CD4-positive, alpha-beta T cell treated with Interleukin-2 at 100 ng/mL for 4 hours (primary cell): ENCODE measurements at regions not wholly inside any gene's neighbourhood (a gene's known extent, or its start where the extent isn't known, plus 50 kb on each side); places are given as distances from the start of the nearest gene placed in this dataset.
"Not testable (repeated sequence)": the region's sequence is repeated elsewhere in the genome, so short reads cannot be mapped to it uniquely, and the experiment has no call there.

Source experiments
- DNase-seq: peaks from one replicate; pipeline ENCODE4 v3.0.0-alpha.2; 2020; ENCODE audit warnings: low spot score

DNA sequence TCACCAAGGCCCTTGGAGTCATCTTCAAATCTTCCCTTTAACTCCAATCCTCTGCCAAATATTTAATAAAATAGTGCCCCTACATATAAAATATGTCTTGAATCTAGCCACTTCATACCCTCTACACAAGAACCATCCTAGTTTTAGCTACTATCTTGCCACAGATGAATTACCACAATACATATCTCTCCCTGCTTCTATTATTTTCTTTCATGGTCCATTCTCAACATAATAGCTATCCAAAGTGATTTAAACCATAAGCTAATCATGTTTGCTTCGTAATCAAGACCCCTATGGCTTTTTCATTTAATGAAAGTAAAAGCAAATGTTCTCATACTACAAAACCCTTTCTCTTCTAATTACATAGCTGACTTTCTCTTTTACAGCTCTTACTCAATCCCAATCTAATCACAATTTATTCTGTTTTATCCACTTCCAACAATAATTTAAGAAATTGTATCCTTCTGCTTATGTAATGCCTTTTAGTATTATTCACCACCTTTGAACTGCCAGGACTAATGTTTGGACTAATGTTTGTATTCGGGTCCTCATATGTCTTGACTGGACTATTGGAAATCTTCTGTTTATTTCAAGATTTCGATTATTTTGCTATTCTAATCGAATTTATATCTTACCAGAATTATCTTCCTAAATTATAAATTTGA is 412.0 kb downstream of the SLITRK1 start:
- DNase-seq = no peak

DNA sequence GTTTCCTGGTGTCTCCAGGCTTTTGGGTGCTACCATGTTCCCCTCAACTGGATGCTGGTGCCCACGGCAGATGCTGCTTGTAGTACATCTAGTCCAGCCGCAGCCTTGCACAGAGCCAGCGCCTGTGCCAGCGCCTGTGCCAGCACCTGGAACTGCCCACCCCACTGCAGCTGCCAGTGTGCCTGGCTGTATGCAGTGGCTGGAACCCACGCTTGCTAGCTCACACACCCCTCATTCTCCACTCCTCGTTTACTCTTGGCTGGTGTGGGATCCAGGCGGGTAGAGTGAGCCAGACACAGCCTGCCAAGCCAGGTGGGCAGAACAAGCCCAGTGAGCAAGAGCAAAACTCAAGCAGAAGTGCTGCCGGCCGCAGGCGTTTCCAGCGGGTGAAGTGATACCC is 428.6 kb downstream of the SLITRK1 start:
- no peak for DNase-seq

DNA sequence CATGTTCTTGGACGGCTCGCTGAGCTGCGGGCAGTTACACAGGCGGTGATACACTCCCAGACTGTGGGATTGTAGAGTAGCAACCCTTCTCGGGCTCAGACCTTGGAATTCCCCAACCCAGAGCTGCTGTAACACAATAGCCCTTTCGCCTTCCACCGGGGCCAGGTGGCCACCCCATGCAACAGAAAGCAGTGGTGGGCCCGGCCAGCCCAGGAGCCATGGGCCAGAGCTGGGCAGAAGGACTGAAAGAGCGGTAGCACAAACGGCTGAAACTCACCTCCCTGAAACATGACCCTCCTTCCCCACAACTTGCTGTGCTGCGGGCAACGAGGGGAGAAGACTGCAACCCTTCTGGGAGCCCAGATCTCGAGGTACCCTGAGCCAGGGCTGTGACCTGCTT is 429.0 kb downstream of the SLITRK1 start:
- DNase-seq = no peak

DNA sequence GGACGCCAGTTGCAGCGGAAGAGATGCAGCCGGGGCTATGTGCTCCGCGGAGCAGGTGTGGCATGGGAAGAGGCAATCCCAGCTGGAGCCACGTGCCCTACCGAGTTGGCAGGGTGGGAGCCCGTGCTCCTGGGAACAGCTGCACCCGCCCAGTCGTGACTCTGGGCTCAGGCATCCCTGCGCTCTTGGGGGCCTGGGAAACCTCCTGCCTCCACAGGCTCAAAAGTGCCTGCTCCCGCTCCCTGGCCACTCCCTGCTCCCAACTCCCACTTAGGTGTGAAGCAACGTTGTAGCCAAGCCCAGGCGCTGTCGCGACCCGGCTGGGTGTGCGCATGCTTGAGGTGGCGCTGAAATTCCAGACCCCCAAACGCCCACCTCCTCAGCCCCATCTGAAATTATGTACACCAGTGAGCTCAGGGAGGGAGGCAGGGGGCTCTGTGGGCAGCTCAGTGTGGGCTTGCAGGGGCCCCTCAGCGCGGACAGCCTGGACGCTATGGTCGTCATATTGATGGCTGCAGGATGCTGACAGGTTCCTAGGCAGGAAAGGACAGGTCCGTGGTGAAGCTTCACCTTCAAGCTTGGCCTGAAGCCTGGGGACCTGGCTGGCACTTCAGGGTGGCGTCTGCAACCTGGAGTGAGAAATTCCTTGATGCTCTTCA is 429.9 kb downstream of the SLITRK1 start:
- no peak for DNase-seq

DNA sequence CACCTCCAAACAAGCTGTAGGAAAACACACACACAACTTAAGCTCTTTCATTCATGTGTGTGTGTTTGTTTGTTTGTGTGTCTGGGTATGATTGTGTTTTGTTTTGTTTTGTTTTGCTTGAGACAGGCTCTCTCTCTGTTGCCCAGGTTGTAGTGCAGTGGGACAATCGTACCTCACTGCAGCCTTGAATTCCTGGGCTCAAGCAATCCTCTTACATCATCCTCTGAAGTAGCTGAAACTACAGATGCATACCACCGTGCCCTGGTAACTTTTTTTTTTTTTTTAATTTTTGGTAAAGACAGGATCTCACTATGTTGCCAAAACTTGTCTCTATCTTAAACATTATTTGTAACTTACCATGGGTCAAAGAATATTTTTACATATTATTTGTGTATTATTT is 431.7 kb downstream of the SLITRK1 start:
- no peak for DNase-seq

DNA sequence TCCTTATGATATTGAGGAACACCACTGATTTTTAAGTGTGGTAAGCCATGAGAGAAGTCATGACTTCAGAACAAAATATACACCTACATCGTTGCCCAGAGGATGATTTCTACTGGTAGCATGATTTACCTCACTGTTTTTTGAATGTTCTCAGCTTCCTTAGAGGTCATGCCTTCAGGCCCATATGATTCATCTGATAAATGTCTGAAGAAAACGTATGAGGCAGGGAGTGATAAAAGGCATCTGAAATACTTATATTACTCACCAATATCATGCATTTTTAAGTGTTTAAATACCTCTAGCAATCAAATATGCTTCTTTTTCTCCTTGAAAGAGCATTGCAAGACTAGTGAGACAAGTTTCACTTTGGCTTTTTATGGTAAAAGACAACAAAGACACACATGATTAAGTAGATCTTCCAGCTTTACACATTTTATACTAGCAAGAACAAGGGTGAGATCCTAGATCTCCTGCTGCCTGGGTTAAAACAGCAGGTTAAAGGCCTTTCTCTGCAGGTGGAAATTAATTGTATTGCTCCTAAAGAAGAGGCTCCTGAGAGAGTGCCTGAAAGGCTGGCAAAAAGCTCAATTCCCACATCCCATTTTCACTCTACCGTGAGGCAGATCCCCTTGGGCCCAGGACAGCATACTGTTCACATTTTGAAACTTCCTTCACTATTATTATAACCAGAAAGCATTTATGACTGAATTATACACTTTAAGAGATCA is 432.4 kb downstream of the SLITRK1 start:
- no peak for DNase-seq

DNA sequence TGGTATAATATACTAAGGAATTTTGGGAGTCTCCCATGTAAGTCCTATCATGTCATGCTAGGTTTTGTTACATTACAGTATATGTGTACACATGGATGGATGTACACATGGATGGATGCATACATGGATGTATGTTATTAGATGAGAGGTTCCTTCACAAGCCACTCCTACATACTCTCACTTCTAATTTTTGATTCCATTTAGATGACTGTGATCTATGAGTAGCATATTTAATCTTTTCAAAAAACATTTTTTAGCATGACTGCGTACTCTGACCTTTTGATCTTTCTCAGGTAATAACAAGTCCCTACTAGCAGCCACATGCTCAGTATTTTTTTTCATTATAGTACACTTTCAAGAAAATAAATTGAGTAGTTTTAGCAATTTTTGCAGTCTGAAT is 441.8 kb downstream of the SLITRK1 start:
- DNase-seq = no peak

DNA sequence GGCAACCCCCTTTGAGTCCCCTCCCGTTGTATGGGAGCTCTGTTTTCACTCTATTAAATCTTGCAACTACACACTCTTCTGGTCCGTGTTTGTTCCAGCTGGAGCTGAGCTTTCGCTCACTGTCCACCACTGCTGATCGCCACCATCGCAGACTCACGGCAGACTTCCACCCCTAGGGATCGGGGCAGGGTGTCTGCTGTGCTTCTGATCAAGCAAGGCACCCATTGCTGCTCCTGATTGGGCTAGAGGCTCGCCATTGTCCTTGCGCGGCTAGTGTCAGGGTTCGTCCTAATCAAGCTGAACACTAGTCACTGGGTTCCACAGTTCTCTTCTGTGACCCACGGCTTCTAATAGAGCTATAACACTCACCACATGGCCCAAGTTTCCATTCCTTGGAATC is 442.8 kb downstream of the SLITRK1 start:
- not testable (repeated sequence) for DNase-seq

DNA sequence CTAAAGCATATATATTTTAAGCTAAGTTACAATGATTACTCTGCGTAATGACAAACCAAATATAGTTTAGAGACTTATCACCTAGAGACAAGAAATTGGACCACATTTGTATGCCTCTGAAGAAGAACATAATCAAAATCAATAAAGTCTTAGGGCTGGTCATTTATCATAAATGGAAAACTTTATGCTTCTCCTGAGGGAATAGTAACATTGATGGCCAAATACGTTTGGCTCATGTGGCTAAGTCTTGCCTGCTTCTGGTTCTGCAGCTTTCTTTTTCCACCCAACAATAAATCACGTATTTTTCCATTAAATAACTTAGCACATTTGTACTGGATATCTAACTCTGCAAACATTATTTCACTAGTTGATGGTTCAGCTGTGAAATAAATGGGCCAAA is 458.4 kb downstream of the SLITRK1 start:
- no peak for DNase-seq

DNA sequence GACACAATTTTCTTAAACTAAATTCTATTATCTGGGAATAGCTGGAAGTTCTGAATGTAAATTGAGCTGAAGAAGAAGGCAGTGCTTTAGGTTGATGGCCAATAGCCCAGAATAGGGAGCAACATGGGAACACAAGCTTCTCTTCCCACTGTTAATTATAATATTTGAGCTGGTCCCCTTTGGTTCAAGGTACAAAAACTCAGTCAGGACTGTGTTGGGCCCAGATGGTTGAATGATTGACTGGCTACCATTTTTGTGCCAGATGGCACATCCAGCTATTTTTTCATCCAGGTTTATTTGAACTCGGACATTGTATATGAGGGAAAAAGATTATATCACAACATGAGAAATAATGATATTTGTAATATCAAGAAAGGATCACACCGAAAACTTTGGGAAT is 458.9 kb downstream of the SLITRK1 start:
- no peak for DNase-seq

DNA sequence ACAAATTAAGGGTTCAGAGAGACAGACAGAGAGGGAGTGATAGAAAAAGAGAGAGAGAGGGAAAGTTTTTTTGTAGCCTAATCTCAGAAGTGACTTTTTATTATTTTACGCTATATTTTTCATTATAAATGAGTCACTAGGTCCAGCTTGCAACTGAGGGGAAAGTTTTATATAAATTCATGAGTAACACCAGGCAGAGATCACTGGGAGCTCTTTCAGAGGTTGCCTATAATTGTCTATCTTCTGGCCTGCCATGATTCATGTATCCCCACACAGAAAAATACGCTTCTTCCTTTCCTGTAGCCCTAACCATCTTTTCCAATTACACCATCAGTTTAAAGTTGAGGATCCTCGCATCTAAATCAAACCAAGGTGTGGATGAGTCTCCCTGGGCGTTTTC is 467.9 kb downstream of the SLITRK1 start:
- DNase-seq = no peak

DNA sequence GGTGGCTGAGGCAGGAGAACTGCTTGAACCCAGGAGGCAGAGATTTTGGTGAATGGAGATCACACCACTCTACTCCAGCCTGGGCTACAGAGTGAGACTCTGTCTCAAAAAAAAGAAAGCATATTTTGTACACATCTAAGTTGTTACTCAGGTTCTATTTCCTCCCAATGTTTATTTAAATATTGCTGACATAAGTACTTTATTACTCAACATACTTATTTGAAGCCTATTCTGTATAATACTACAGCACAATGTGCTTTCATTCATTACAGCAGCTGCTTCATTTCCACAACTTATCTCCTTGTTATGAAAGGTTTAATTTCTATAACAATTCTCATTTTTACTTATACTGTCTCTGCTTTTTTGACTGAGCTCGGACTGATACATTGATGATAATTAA is 495.7 kb downstream of the SLITRK1 start:
- DNase-seq = no peak

DNA sequence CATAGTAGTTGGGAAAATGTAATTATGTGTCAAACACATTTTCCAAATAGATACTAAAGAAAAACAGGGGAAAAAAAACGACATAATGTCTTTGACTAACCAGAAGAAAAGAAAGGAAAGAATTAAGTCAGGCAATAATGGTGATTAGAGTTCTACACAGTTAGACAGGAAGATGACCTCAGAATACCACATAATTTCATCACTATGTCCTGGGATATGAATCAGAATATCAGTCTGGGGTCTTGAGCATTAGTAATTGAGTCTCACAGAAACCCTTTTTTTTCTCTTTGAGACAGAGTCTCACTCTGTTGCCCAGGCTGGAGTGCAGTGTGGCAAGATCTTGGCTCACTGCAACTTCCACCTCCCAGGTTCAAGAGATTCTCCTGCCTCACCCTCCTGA is 503.4 kb downstream of the SLITRK1 start:
- DNase-seq = no peak

DNA sequence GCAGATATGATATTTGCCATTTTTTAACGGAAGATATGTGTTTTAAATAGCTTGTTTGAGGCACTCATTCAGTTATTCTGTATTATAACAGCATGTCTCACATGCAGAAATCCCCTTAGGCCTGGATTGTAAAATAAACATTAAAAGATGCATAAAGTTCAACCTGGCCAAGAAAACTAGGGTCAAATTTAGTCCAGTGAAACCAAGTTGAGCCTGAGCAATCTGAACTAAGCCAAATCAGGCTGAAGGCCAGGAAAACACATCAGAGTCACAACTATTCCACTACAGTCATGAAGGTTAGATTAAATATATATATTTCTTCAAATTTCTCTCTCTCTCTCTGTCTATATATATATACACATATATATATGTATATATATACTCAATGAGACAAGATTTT is 504.8 kb downstream of the SLITRK1 start:
- DNase-seq = no peak

DNA sequence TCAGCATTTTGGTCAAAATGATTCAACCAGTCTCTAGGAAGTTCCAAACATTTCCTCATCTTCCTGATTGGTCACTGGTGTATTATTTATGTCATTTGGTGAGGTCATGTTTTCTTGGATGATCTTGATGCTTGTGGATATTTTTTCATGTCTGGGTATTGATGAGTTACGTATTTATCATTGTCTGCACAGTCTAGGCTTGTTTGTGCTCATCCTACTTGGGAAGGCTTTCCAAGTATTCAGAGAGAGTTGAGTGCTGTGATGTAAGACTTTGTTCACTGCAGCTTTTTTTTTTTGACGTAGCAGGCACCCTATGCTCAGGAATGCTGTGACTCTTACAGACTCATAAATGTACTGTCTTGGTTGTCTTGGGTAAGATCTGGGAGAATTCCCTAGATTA is 509.5 kb downstream of the SLITRK1 start:
- no peak for DNase-seq

DNA sequence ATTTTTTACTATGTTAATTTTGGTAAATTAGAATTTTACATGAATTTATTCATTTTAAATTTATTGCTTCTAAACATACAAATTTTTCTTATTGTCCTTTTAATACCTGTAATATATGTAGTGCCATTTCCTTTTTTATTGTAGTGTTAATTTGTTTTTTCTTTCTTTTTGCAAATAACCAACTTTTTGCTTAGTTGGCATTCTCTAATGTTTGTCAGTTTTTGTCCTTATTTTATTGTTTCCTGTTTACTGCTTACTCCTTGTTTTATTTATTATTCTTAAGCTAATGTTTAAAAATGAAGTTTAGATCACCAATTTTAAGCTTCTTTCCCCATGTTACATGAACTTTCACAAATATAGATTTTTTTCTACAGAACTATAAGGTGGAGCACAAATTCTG is 516.6 kb downstream of the SLITRK1 start:
- no peak for DNase-seq

DNA sequence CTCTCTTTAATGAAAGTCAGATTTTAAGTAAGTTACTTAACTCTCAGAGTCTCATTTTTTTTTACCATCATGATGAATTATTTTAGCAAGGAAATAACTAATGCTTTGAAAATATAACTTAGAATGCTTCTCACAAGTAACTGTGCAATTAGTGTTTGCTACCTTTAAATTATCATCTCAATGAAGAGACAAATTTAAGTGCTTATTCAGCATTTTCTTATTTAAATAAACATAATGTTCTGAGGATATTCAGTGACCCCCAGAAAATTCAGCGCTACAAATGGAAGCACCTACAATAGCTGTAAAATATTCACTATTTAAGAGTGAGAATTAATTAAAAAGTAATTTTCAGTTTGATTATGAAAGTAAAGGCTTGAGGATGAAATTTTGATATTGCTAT is 527.2 kb downstream of the SLITRK1 start:
- DNase-seq = no peak

DNA sequence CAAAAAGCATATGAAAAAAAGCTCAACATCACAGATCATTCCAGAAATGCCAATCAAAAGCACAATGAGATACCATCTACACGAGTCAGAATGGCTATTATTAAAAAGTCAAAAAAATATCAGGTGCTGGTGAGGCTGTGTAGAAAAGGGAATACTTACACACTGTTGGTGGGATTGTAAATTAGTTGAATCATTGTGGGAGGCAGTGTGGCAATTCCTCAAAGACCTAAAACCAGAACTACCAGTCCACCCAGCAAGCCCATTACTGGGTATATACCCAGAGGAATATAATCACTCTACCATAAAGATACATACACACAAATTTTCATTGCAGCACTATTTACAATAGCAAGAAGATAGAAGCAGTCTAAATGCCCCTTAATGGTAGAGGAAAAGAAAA is 529.9 kb downstream of the SLITRK1 start:
- DNase-seq = no peak

DNA sequence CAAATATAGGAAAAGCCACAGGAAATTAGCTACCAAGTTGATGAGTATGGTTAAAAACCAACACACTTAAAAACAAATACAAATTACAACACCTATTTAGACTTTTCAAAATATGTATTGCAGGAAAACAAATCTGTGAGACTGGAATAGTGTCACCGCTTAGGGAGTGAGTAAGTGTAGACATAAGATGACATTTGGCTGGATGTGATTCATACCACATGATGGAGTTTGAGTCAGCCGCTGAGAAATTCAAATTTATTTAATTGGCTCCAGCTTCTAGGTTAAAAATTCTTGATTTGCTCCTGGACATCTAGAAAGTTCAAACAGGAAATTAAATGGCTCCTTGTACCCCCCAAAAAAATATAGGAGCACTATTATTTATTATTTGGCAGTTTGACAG is 531.7 kb downstream of the SLITRK1 start:
- DNase-seq = no peak

DNA sequence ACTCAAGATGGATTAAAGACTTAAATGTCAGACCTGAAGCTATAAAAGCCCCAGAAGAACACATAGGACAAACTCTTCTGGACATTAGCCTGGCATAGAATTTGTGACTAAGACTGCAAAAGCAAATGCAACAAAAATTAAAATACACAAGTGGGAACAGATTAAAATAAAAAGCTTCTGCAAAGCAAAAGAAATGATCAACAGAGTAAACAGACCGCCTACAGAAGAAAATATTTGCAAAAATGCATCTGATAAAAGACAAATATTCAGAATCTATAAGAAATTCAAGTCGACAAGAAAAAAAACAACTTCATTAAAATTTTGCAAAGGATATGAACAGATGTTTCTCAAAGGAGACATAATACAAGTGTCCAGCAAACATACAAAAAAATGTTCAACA is 537.8 kb downstream of the SLITRK1 start:
- no peak for DNase-seq

DNA sequence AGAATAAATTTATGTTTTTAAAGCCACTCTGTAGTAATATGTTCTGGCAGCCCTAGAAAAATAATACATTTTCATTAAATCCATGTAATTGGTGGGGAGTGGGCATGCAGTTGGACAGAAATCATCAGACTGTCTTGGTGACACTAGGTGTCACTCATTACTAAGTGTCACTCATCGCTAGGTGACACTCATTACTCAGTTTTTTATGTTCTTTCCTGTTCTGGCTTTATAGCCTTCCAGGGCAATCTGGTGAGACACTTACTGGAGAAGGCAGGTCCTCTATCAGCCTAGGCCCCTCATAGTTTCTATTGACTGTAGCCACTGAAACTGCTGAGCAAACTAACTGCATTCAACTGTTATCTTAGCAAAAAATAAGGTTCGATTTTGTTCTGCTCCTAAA is 542.1 kb downstream of the SLITRK1 start:
- DNase-seq = no peak

DNA sequence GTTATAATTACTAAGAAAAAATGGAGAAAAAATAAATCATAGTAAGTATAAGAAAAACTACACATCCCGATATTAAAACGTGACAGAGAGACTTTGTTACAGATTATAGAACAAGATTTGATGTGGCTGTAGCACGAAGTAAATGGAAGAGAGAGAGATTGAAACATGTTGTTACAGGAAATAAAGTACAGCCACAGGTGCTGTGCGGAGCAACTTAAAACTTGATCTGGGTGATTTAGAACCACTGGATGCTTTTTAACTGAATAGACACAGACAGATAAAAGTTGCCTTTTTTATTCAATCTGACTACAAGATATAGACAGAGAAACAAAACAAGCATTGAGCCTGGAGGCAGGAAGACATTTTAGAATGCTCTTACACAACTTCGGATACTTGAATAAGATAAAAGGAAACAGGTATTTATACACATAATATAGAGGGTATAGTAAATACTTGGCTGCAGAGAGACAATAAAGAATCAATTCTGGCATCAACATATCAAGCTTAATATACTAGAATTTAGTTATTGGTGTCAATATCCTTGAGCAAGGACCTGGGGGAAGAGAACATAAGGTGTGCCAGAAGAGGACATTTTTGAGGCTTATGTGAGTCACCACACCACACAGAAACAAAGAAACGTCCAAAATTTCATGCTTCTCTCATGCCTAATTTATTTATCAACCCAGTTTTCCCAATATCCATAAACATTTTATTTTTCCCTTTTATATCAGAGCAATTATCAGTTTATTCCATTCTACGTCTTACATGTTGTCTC is 548.5 kb downstream of the SLITRK1 start:
- DNase-seq = no peak

DNA sequence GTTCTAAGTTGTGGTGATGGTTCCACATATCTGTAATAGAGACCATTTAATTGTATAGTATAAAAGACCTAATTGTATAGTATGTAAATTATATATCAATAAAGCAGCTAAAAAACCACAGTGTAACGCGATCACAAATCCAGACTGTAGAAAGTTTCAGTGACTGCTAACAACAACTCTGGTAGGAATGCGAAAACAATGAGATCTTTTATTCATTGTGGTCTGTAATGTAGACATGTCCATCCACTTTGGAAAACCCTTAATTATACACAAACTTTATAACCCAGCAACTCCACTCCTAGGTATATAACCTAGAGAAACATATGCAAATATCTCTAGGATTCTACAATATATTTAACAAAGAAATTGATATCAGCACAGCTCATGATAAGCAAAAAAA is 549.5 kb downstream of the SLITRK1 start:
- DNase-seq = no peak
